ENCODE measurements at regions not wholly inside any gene's neighbourhood (a gene's known extent, or its start where the extent isn't known, plus 50 kb on each side); places are given as distances from the start of the nearest gene placed in this dataset.

DNA sequence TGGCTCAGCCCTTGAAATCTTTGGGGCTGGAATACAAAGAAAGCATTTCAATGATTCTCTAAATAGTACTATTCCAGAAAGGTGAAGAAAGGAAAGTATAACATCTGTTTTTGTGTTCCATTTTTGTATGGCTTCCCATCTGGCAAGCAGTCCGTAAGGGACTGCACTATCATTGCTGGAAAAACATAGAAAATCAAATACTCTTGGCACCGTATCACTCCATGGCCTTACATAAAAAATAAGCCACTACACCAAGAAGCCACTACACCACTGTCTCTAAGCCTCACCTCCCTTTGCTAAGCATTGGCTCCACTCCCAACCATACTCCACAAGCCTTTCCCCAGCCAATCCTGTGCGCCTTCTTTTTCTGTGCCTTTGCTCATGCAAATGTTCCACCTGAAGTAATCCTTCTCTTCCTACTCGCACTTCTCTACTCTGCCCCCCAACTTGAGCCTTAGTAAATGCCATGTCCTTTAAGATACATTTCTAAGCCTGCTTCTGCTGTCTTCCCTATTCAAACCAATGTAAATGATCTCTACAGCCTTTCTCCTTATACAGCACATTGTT is 454.6 kb upstream of the TUSC1 start:
- TF ChIP-seq EZH2 (IDR thresholded peaks at IDR 0.05; ENCODE audit: borderline replicate concordance, low read depth, low read length, poor library complexity, severe bottlenecking): no peak
- TF ChIP-seq, protein P1, sequence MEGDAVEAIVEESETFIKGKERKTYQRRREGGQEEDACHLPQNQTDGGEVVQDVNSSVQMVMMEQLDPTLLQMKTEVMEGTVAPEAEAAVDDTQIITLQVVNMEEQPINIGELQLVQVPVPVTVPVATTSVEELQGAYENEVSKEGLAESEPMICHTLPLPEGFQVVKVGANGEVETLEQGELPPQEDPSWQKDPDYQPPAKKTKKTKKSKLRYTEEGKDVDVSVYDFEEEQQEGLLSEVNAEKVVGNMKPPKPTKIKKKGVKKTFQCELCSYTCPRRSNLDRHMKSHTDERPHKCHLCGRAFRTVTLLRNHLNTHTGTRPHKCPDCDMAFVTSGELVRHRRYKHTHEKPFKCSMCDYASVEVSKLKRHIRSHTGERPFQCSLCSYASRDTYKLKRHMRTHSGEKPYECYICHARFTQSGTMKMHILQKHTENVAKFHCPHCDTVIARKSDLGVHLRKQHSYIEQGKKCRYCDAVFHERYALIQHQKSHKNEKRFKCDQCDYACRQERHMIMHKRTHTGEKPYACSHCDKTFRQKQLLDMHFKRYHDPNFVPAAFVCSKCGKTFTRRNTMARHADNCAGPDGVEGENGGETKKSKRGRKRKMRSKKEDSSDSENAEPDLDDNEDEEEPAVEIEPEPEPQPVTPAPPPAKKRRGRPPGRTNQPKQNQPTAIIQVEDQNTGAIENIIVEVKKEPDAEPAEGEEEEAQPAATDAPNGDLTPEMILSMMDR (conservative IDR thresholded peaks at IDR 0.05; ENCODE audit: low read depth, low read length): no peak
- DNase-seq (ENCODE audit: low spot score): no peak
- no peaks in the 10 kb centered on the region for H3K27me3 ChIP-seq (replicated peaks; ENCODE audit: insufficient read depth, low read depth, low read length, poor library complexity)
- H3K27ac ChIP-seq (ENCODE audit: low read depth, low read length, poor library complexity, severe bottlenecking): no peak overlapping the region
- no peaks in the 10 kb centered on the region for H3K4me1 ChIP-seq (ENCODE audit: insufficient read depth, low read length, poor library complexity, severe bottlenecking)
- no peak overlapping the region for H3K4me3 ChIP-seq (ENCODE audit: low read depth, low read length, poor library complexity, severe bottlenecking)
- BruUV-seq (replicated peaks): no TSS peak
- intact Hi-C loops (cut with micrococcal nuclease; ENCODE audit: unreplicated experiment): loop anchor here (10.0 kb wide), 1 partner anchor 52 kb away; no protein-coding TSS in a partner anchor
- no peaks in the 10 kb centered on the region for H3K9me3 ChIP-seq (ENCODE audit: low read depth, low read length, poor library complexity, severe bottlenecking)
- H3K36me3 ChIP-seq (ENCODE audit: insufficient read depth, low read length, poor library complexity, severe bottlenecking): no peaks in the 10 kb centered on the region
- ChIA-PET POLR2A (ENCODE audit: low non-redundant PET) (no interaction called here), CTCF (no interaction called here)

DNA sequence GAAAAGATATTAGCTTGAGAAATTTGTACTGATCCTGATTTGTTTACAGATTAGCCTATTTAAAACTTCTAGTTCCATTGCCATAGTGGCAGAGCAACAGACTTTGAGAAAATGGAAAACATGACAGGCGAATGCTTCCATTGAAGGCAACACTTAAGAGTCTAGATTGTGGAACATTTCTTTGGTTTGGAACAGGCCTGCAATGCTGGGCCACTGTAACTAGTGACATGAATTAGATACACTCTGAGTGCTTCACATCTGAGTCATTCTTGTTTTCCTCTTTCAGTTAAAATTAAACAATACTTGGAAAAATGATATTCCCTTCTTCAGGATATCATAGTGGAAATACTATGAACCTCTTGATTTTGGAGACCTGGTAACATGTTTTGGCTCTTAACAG is 453.6 kb upstream of the TUSC1 start:
- TF ChIP-seq EZH2 (IDR thresholded peaks at IDR 0.05; ENCODE audit: borderline replicate concordance, low read depth, low read length, poor library complexity, severe bottlenecking): no peak
- TF ChIP-seq, protein P1 (conservative IDR thresholded peaks at IDR 0.05; ENCODE audit: low read depth, low read length): no peak
- H3K36me3 ChIP-seq (ENCODE audit: insufficient read depth, low read length, poor library complexity, severe bottlenecking): no peaks in the 10 kb centered on the region
- no TSS peak for BruUV-seq (replicated peaks)
- CTCF ChIA-PET: no interaction called here
- no peak overlapping the region for H3K4me3 ChIP-seq (ENCODE audit: low read depth, low read length, poor library complexity, severe bottlenecking)
- no peak for DNase-seq (ENCODE audit: low spot score)
- H3K4me1 ChIP-seq (ENCODE audit: insufficient read depth, low read length, poor library complexity, severe bottlenecking): no peaks in the 10 kb centered on the region
- H3K27ac ChIP-seq (ENCODE audit: low read depth, low read length, poor library complexity, severe bottlenecking): no peak overlapping the region
- POLR2A ChIA-PET (ENCODE audit: low non-redundant PET): no interaction called here
- intact Hi-C loops (cut with micrococcal nuclease; ENCODE audit: unreplicated experiment): loop anchor here (10.0 kb wide), 1 partner anchor 53 kb away; no protein-coding TSS in a partner anchor
- no peaks in the 10 kb centered on the region for H3K27me3 ChIP-seq (replicated peaks; ENCODE audit: insufficient read depth, low read depth, low read length, poor library complexity)
- H3K9me3 ChIP-seq (ENCODE audit: low read depth, low read length, poor library complexity, severe bottlenecking): no peaks in the 10 kb centered on the region

DNA sequence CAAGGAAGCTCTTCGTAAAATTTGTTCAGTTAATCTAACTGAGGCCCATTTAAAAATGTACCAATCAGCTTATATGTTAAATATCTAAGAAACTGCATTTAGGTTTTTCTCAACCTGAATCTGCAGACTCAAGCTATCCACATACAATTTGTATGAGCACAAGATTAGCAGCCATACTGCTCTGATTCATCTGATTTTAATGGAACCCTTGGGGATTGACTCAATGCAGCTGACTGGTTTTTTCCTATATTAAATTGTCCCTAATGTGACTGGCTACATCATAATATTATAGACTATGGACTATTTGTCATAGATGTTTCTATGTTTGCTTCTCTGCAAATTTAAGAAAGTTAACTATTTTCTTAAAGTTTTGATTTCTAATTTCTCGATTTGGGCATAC is 451.0 kb upstream of the TUSC1 start:
- H3K9me3 ChIP-seq (ENCODE audit: low read depth, low read length, poor library complexity, severe bottlenecking): no peaks in the 10 kb centered on the region
- H3K4me1 ChIP-seq (ENCODE audit: insufficient read depth, low read length, poor library complexity, severe bottlenecking): no peaks in the 10 kb centered on the region
- H3K27me3 ChIP-seq (replicated peaks; ENCODE audit: insufficient read depth, low read depth, low read length, poor library complexity): no peaks in the 10 kb centered on the region
- intact Hi-C loops (cut with micrococcal nuclease; ENCODE audit: unreplicated experiment): no loop called here
- peak; percentile 0 for DNase-seq (ENCODE audit: low spot score)
- H3K36me3 ChIP-seq (ENCODE audit: insufficient read depth, low read length, poor library complexity, severe bottlenecking): no peaks in the 10 kb centered on the region
- no peak overlapping the region for H3K27ac ChIP-seq (ENCODE audit: low read depth, low read length, poor library complexity, severe bottlenecking)
- ChIA-PET POLR2A (ENCODE audit: low non-redundant PET) (no interaction called here), CTCF (no interaction called here)
- BruUV-seq (replicated peaks): no TSS peak
- no peak overlapping the region for H3K4me3 ChIP-seq (ENCODE audit: low read depth, low read length, poor library complexity, severe bottlenecking)
- TF ChIP-seq, protein P1 (conservative IDR thresholded peaks at IDR 0.05; ENCODE audit: low read depth, low read length): no peak
- TF ChIP-seq EZH2 (IDR thresholded peaks at IDR 0.05; ENCODE audit: borderline replicate concordance, low read depth, low read length, poor library complexity, severe bottlenecking): no peak

Data from A673 (cell line).